B cell (primary cell): ENCODE measurements at regions not wholly inside any gene's neighbourhood (a gene's known extent, or its start where the extent isn't known, plus 50 kb on each side); places are given as distances from the start of the nearest gene placed in this dataset.

Experiments used
- CTCF ChIP-seq: fragments of 200-600 bp; IDR thresholded peaks from one replicate; pipeline ENCODE4 v1.8.0; 2022; ENCODE audit warnings: antibody characterized with exemption, mild to moderate bottlenecking
- EZH2 ChIP-seq: IDR thresholded peaks from 2 replicates; pipeline ENCODE4 v1.6.1; 2012; ENCODE audit warnings: borderline replicate concordance, low read depth, mild to moderate bottlenecking, moderate library complexity, low read length; ENCODE audit not compliant: insufficient read depth, poor library complexity, severe bottlenecking

- TF ChIP-seq CTCF (no peak), EZH2 (no peak)
Observed at GRCh38 chr16:16956376-16956775, 514.4 kb downstream of the XYLT1 start.
